Transverse colon (tissue), 4 donors: ENCODE measurements at regions not wholly inside any gene's neighbourhood (a gene's known extent, or its start where the extent isn't known, plus 50 kb on each side); places are given as distances from the start of the nearest gene placed in this dataset.

Experiments used
- EP300 ChIP-seq: sonication (generic); formaldehyde crosslinking; IDR thresholded peaks from one replicate; pipeline ENCODE4 v1.6.1; 2017; ENCODE audit warnings: antibody characterized with exemption, low read depth
- POLR2A ChIP-seq: fragments of 450-650 bp; IDR thresholded peaks from one replicate; pipeline ENCODE4 v1.6.1; 2016; ENCODE audit warnings: antibody characterized with exemption, mild to moderate bottlenecking, moderate library complexity
- POLR2AphosphoS5 ChIP-seq, 3 donors: sonication (generic); formaldehyde crosslinking; IDR thresholded peaks; one replicate each; pipeline ENCODE4 v1.6.1; 2016; ENCODE audit warnings: antibody characterized with exemption in 3 of 3
- TF ChIP-seq, protein P1 (sequence below), 5 experiments: fragments of 200-600 bp in 3 of 5; fragments of 450-650 bp in 2 of 5; sonication (generic) in 3 of 5; IDR thresholded peaks; 1 replicate in 2 of 5; 2 replicates in 3 of 5; pipeline ENCODE4 v1.5.1; 2016 to 2017; ENCODE audit warnings: antibody characterized with exemption in 5 of 5, inconsistent platforms in 3 of 5, mild to moderate bottlenecking in 2 of 5, moderate library complexity in 1 of 5

DNA sequence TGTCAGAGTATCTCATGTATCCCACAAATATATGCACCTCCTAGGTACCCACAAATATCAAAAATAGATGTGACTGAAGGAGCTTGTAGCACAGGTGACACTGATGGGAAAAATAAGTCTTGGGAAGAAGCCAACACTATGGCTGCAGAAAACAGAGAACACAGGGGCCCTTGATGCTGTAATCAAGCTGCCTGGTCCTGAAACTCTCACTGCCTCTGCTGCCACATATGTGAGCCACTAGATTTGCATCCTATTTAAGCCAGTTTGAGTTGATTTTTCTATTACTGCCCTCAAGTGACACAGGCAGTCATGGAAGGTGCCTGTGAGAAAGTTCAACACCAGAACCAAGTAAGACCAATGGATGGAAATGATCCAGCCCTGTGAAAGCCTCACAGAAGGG is 720.8 kb downstream of the UQCRFS1 start:
- TF ChIP-seq POLR2AphosphoS5 (IDR thresholded peaks at IDR 0.05) (no peak), POLR2A (no peak), EP300 (no peak)
- TF ChIP-seq, protein P1, sequence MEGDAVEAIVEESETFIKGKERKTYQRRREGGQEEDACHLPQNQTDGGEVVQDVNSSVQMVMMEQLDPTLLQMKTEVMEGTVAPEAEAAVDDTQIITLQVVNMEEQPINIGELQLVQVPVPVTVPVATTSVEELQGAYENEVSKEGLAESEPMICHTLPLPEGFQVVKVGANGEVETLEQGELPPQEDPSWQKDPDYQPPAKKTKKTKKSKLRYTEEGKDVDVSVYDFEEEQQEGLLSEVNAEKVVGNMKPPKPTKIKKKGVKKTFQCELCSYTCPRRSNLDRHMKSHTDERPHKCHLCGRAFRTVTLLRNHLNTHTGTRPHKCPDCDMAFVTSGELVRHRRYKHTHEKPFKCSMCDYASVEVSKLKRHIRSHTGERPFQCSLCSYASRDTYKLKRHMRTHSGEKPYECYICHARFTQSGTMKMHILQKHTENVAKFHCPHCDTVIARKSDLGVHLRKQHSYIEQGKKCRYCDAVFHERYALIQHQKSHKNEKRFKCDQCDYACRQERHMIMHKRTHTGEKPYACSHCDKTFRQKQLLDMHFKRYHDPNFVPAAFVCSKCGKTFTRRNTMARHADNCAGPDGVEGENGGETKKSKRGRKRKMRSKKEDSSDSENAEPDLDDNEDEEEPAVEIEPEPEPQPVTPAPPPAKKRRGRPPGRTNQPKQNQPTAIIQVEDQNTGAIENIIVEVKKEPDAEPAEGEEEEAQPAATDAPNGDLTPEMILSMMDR (IDR thresholded peaks at IDR 0.05), result no peak
